Adipose tissue (tissue), 3 donors: ENCODE measurements at regions not wholly inside any gene's neighbourhood (a gene's known extent, or its start where the extent isn't known, plus 50 kb on each side); places are given as distances from the start of the nearest gene placed in this dataset.

ENCODE experiments used
- H3K27ac ChIP-seq: one replicate; pipeline ENCODE4 v1.5.1; 2013; ENCODE audit warnings: low read depth, low read length
- WGBS, 3 donors: extraction: QIAGEN DNeasy Blood & Tissue Kit; methylation state at CpG; one replicate each; pipeline ENCODE4 v1.1.7; 2013; 5-methylcytosine and 5-hydroxymethylcytosine counted together
- donor health status: healthy with polysubstance abuse.
- donor health status: Bipolar disorder and iron deficiency.
- donor health status: healthy.

GRCh38 chr10:4057021-4057420 lies 272.0 kb upstream of the KLF6 start:
- H3K27ac ChIP-seq, result no peak overlapping the region
- 73 to 96% (median 85%) methylated on average over 6 of the region's 6 CpGs for WGBS, 3 donors

- WGBS, 3 donors, result 77 to 92% (median 90%) methylated on average over 6 of the region's 6 CpGs
- H3K27ac ChIP-seq, result no peak overlapping the region
Observed at GRCh38 chr10:4054656-4055435, 269.8 kb upstream of the KLF6 start.

- WGBS, 3 donors, result 69 to 80% (median 73%) methylated on average over 8 of the region's 8 CpGs
- H3K27ac ChIP-seq, result no peak overlapping the region
Observed at GRCh38 chr10:4053940-4054339, 268.9 kb upstream of the KLF6 start.

GRCh38 chr10:4051641-4052151 lies 266.7 kb upstream of the KLF6 start:
- H3K27ac ChIP-seq, result no peak overlapping the region
- 62 to 71% (median 64%) methylated on average over 9 of the region's 9 CpGs for WGBS, 3 donors

GRCh38 chr10:4051011-4051640 lies 266.1 kb upstream of the KLF6 start:
- H3K27ac ChIP-seq, result no peak overlapping the region
- WGBS, 3 donors, result 28 to 47% (median 33%) methylated on average over 8 of the region's 8 CpGs

GRCh38 chr10:4050061-4050460 lies 265.1 kb upstream of the KLF6 start:
- H3K27ac ChIP-seq, result no peak overlapping the region
- 82 to 99% (median 85%) methylated on average over 4 of the region's 4 CpGs for WGBS, 3 donors

- WGBS, 3 donors, result 84 to 96% (median 94%) methylated on average over 6 of the region's 6 CpGs
- no peak overlapping the region for H3K27ac ChIP-seq
Observed at GRCh38 chr10:4049348-4049747, 264.3 kb upstream of the KLF6 start.

- no peak overlapping the region for H3K27ac ChIP-seq
- WGBS, 3 donors, result 30 to 60% (median 34%) methylated on average over 2 of the region's 2 CpGs
Observed at GRCh38 chr10:4048236-4048864, 263.3 kb upstream of the KLF6 start.

- no peak overlapping the region for H3K27ac ChIP-seq
- WGBS, 3 donors, result 60 to 72% (median 63%) methylated on average over 7 of the region's 7 CpGs
Observed at GRCh38 chr10:4046712-4047354, 261.8 kb upstream of the KLF6 start.

- no peak overlapping the region for H3K27ac ChIP-seq
- 88 to 93% (median 89%) methylated on average over 3 of the region's 3 CpGs for WGBS, 3 donors
Observed at GRCh38 chr10:4046030-4046429, 261.0 kb upstream of the KLF6 start.

- WGBS, 3 donors, result 44 to 72% (median 54%) methylated on average over 7 of the region's 7 CpGs
- no peak overlapping the region for H3K27ac ChIP-seq
Observed at GRCh38 chr10:4043897-4044665, 259.1 kb upstream of the KLF6 start.

GRCh38 chr10:4041635-4042034 lies 256.6 kb upstream of the KLF6 start:
- no peak overlapping the region for H3K27ac ChIP-seq
- WGBS, 3 donors, result 86 to 98% (median 97%) methylated on average over 5 of the region's 5 CpGs

GRCh38 chr10:4038000-4038399 lies 253.0 kb upstream of the KLF6 start:
- 91 to 96% (median 95%) methylated on average over 4 of the region's 4 CpGs for WGBS, 3 donors
- H3K27ac ChIP-seq, result no peak overlapping the region

- WGBS, 3 donors, result 70 to 83% (median 75%) methylated on average over 3 of the region's 3 CpGs
- H3K27ac ChIP-seq, result no peak overlapping the region
Observed at GRCh38 chr10:4035599-4035945, 250.6 kb upstream of the KLF6 start.

GRCh38 chr10:4034907-4035598 lies 250.0 kb upstream of the KLF6 start:
- no peak overlapping the region for H3K27ac ChIP-seq
- WGBS, 3 donors, result 17 to 59% (median 41%) methylated on average over 15 of the region's 15 CpGs

GRCh38 chr10:4033341-4033896 lies 248.4 kb upstream of the KLF6 start:
- no peak overlapping the region for H3K27ac ChIP-seq
- WGBS, 3 donors, result 75 to 89% (median 86%) methylated on average over 8 of the region's 8 CpGs

GRCh38 chr10:4029866-4030265 lies 244.9 kb upstream of the KLF6 start:
- 87 to 94% (median 91%) methylated on average over 8 of the region's 8 CpGs for WGBS, 3 donors

More at GRCh38 chr10:4029866-4030265, 244.9 kb upstream of the KLF6 start:
- no peak overlapping the region for H3K27ac ChIP-seq
